K562 (cell line): ENCODE measurements at regions not wholly inside any gene's neighbourhood (a gene's known extent, or its start where the extent isn't known, plus 50 kb on each side); places are given as distances from the start of the nearest gene placed in this dataset.

Experiments used
- ATAC-seq: fragments of 200-7000 bp; cut with Tn5 transposase; 3 replicates; pipeline ENCODE4 v1.9.1; 2020; ENCODE audit warnings: moderate library complexity
- BruUV-seq: library from RNA; stranded (reverse); fragments of 400-500 nt; replicated peaks from 2 replicates; lab custom pipeline; 2021; lab: Mats Ljungman, UMichigan
- CTCF ChIA-PET: fragments of 300-600 bp; formaldehyde crosslinking; extraction: SDS; loops from one replicate; lab custom pipeline; 2021; ENCODE audit warnings: low intra/inter-chr PET ratio; lab: Yijun Ruan, JAX
- POLR2A ChIA-PET: fragments of 300-600, 350-650 bp; sonication (Branson Sonifier 250); formaldehyde crosslinking; extraction: SDS; loops from one replicate; lab custom pipeline; 2021; ENCODE audit warnings: antibody characterized with exemption, inconsistent platforms; lab: Yijun Ruan, JAX
- DNase-seq, 4 experiments: peaks; one replicate each; pipeline versions ENCODE4 v3.0.0 to v3.0.0-alpha.2; 2011 to 2018; ENCODE audit warnings: low spot score in 3 of 4, mixed read lengths in 3 of 4; ENCODE audit errors: extremely low read depth in 1 of 4
- FAIRE-seq: peaks from 2 replicates; lab custom pipeline; 2011; peaks lifted over from hg19 to GRCh38; lab: Jason Lieb, UNC
- H2AFZ ChIP-seq: 2 replicates; pipeline ENCODE4 v1.6.0; 2011; ENCODE audit warnings: low read depth, low read length, control low read depth, inconsistent platforms
- H3K27ac ChIP-seq: fragments of 200-600 bp; 3 replicates; pipeline ENCODE4 v1.8.0; 2011; ENCODE audit warnings: low read depth, mild to moderate bottlenecking, control low read depth, inconsistent platforms, low read length, moderate library complexity, mixed read lengths; ENCODE audit errors: extremely low read depth
- H3K27me3 ChIP-seq, 2 experiments: fragments of 300-600 bp in 1 of 2; 2 replicates in 1 of 2; 3 replicates in 1 of 2; pipeline versions ENCODE4 v1.6.0 to v1.8.0; 2011; ENCODE audit warnings: inconsistent platforms in 2 of 2, low read length in 2 of 2, mild to moderate bottlenecking in 1 of 2, mixed read lengths in 1 of 2, moderate library complexity in 1 of 2; ENCODE audit not compliant: control insufficient read depth in 2 of 2, insufficient read depth in 2 of 2
- H3K36me3 ChIP-seq: fragments of 300-600 bp; 3 replicates; pipeline ENCODE4 v1.8.0; 2011; ENCODE audit warnings: mild to moderate bottlenecking, low read length, inconsistent platforms; ENCODE audit not compliant: control insufficient read depth, insufficient read depth
- H3K4me1 ChIP-seq, 2 experiments: fragments of 200-600 bp in 1 of 2; replicated peaks in 1 of 2; 2 replicates in 1 of 2; 3 replicates in 1 of 2; pipeline versions ENCODE4 v1.5.1 to v1.8.0; 2011; ENCODE audit warnings: inconsistent platforms in 2 of 2, low read length in 2 of 2, mild to moderate bottlenecking in 1 of 2, mixed read lengths in 1 of 2, moderate library complexity in 1 of 2; ENCODE audit not compliant: control insufficient read depth in 2 of 2, insufficient read depth in 2 of 2
- H3K4me2 ChIP-seq: 2 replicates; pipeline ENCODE4 v1.6.1; 2011; ENCODE audit warnings: low read length, control low read depth, inconsistent platforms, mixed read lengths; ENCODE audit not compliant: insufficient read depth
- H3K4me3 ChIP-seq: fragments of 200-600 bp; sonication (generic), shearing (Covaris generic); 2 replicates; pipeline ENCODE4 v1.5.1; 2016; ENCODE audit warnings: control low read depth, inconsistent platforms
- H3K79me2 ChIP-seq: fragments of 200-600 bp; 3 replicates; pipeline ENCODE4 v1.8.0; 2011; ENCODE audit warnings: low read length, inconsistent platforms; ENCODE audit not compliant: control insufficient read depth, insufficient read depth
- H3K9ac ChIP-seq, 2 experiments: 2 replicates each; pipeline versions ENCODE4 v1.6.0 to v1.6.1; 2011; ENCODE audit warnings: low read depth in 2 of 2, low read length in 2 of 2, control low read depth in 1 of 2, inconsistent platforms in 1 of 2, mild to moderate bottlenecking in 1 of 2, mixed read lengths in 1 of 2; ENCODE audit not compliant: insufficient read depth in 1 of 2
- H3K9me1 ChIP-seq: one replicate; pipeline ENCODE4 v1.6.0; 2011; ENCODE audit warnings: inconsistent platforms, mild to moderate bottlenecking, low read length, moderate library complexity; ENCODE audit not compliant: control insufficient read depth, insufficient read depth
- H3K9me3 ChIP-seq: replicated peaks from 2 replicates; pipeline ENCODE4 v1.5.1; 2011; ENCODE audit warnings: low read depth, low read length, inconsistent platforms; ENCODE audit not compliant: control insufficient read depth, insufficient read depth
- H4K20me1 ChIP-seq: replicated peaks from 2 replicates; pipeline ENCODE4 v1.6.1; 2011; ENCODE audit warnings: low read length, inconsistent platforms, mixed read lengths; ENCODE audit not compliant: control insufficient read depth, insufficient read depth
- C11orf30 ChIP-seq: fragments of 450-650 bp; IDR thresholded peaks from 2 replicates; pipeline ENCODE4 v1.6.1; 2016; ENCODE audit warnings: low read depth, mild to moderate bottlenecking
- CREB1 ChIP-seq, 2 experiments: sonication (generic) in 1 of 2; formaldehyde crosslinking in 1 of 2; IDR thresholded peaks; 2 replicates each; pipeline versions ENCODE4 v1.6.1 to v1.8.0; 2012 to 2022; ENCODE audit warnings: inconsistent platforms in 1 of 2, mild to moderate bottlenecking in 1 of 2, missing genetic modification reagents in 1 of 2, moderate library complexity in 1 of 2
- GTF2E2 ChIP-seq: fragments of 200-800 bp; sonication (Bioruptor generic); IDR thresholded peaks from 2 replicates; pipeline ENCODE4 v1.6.1; 2016; ENCODE audit warnings: missing genetic modification characterization, missing compliant biosample characterization
- HLTF ChIP-seq: fragments of 450-650 bp; IDR thresholded peaks from 2 replicates; pipeline ENCODE4 v1.6.1; 2016
- MAFF ChIP-seq: IDR thresholded peaks from 2 replicates; pipeline ENCODE4 v1.6.1; 2012; ENCODE audit warnings: low read length, improper control_type of control experiment
- MAFG ChIP-seq: fragments of 450-650 bp; conservative IDR thresholded peaks from 2 replicates; pipeline ENCODE4 v1.6.1; 2016; ENCODE audit warnings: missing genetic modification characterization, missing compliant biosample characterization
- TOE1 ChIP-seq, 2 experiments: fragments of 450-650 bp in 1 of 2; sonication (generic) in 1 of 2; formaldehyde crosslinking in 1 of 2; IDR thresholded peaks; 2 replicates each; pipeline versions ENCODE4 v1.7.1 to v1.8.0; 2016 to 2022; ENCODE audit warnings: borderline replicate concordance in 2 of 2, mild to moderate bottlenecking in 2 of 2, antibody characterized with exemption in 1 of 2, inconsistent platforms in 1 of 2, low read depth in 1 of 2, missing genetic modification reagents in 1 of 2, moderate library complexity in 1 of 2
- ZNF274 ChIP-seq: IDR thresholded peaks from 2 replicates; pipeline ENCODE4 v1.6.1; 2011; ENCODE audit warnings: low read depth, mild to moderate bottlenecking, low read length, moderate library complexity, borderline replicate concordance
- ZNF316 ChIP-seq: fragments of 450-650 bp; IDR thresholded peaks from 2 replicates; pipeline ENCODE4 v1.6.1; 2016
- WGBS: fragments of 100-300 bp; shearing (Covaris generic); methylation state at CpG from one replicate; pipeline ENCODE4 v1.1.6; 2016; ENCODE audit warnings: low coverage, mixed read lengths; ENCODE audit not compliant: insufficient coverage; ENCODE audit errors: missing lambda C conversion rate; 5-methylcytosine and 5-hydroxymethylcytosine counted together
- in situ Hi-C: fragments of 300-500 bp; cut with MboI; formaldehyde crosslinking; loops from 4 replicates; pipeline ENCODE4 v1.15.0; 2018; ENCODE audit warnings: inconsistent platforms, mixed read lengths
- intact Hi-C: fragments of 100-400 bp; cut with micrococcal nuclease; formaldehyde crosslinking; loops from 2 replicates; pipeline ENCODE4 v1.14.2; 2022

DNA sequence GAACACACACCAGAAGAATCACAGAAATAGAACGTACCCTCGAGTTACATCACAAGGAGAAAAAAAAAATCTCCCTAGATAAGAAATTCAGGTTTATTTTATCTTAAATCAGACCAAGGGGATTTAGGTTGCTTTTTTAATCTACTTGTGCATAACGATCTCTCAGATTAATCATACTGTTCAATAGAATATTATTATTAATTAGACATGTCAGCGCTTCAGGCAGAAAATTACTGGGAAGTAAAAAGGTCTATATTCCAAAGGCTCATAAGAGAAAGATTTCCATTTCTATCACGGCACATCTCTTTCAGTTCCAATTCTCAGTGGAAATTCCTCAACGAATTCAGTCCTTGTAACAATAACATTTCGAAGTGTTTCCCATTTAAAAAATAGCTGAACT, 77.7 kb upstream of the PSMD7 start:
- POLR2A ChIA-PET, result interaction anchor here (0.8 kb wide), 1 partner anchor 14 kb away, joined by 4 read pairs; no protein-coding TSS in a partner anchor
- Histone ChIP-seq H4K20me1 (no peaks in the 10 kb centered on the region), H3K9me1 (no peaks in the 10 kb centered on the region), H3K9ac (no peak overlapping the region), H3K4me1 (no peaks in the 10 kb centered on the region), H2AFZ (no peak overlapping the region), H3K4me3 (no peak overlapping the region), H3K4me2 (no peak overlapping the region), H3K79me2 (no peaks in the 10 kb centered on the region), H3K9me3 (no peaks in the 10 kb centered on the region), H3K27me3 (peaks cover 0 to 4% of the 10 kb centered on the region in 2 experiments; a peak in 3 of 5 replicates), H3K27ac (no peak overlapping the region), H3K36me3 (no peaks in the 10 kb centered on the region)
- ATAC-seq (no peak), DNase-seq (no peak), FAIRE-seq (no peak)
- intact Hi-C loops (no loop called here), in situ Hi-C loops (no loop called here)
- no TSS peak for BruUV-seq
- CTCF ChIA-PET, result no interaction called here
- no peak for TF ChIP-seq CREB1 (IDR thresholded peaks at IDR 0.05)
- TF ChIP-seq CREB1 (CRISPR knock-in tag; IDR thresholded peaks at IDR 0.05), result no peak
- TF ChIP-seq ZNF274, result no peak
- no peak for TF ChIP-seq TOE1 (IDR thresholded peaks at IDR 0.05; ENCODE audit: borderline replicate concordance)
- no peak for TF ChIP-seq TOE1 (CRISPR knock-in tag; IDR thresholded peaks at IDR 0.05; ENCODE audit: borderline replicate concordance, low read depth)
- no peak for TF ChIP-seq GTF2E2 (tag)
- 1% methylated on average over 7 of the region's 7 CpGs for WGBS

GRCh38 chr16:74216319-74216718, 80.3 kb upstream of the PSMD7 start:
- Histone ChIP-seq H3K4me2 (no peak overlapping the region), H3K27ac (no peak overlapping the region), H3K27me3 (peaks cover 0 to 3% of the 10 kb centered on the region in 2 experiments; a peak in 2 of 5 replicates), H3K9me1 (no peaks in the 10 kb centered on the region), H4K20me1 (no peaks in the 10 kb centered on the region), H3K36me3 (no peaks in the 10 kb centered on the region), H2AFZ (no peak overlapping the region), H3K4me1 (no peaks in the 10 kb centered on the region), H3K9me3 (no peaks in the 10 kb centered on the region), H3K9ac (no peak overlapping the region), H3K79me2 (no peaks in the 10 kb centered on the region), H3K4me3 (no peak overlapping the region)
- CTCF ChIA-PET, result no interaction called here
- ATAC-seq, result no peak
- FAIRE-seq, result no peak
- no TSS peak for BruUV-seq
- POLR2A ChIA-PET, result interaction anchor here (0.8 to 1.4 kb wide), 2 partner anchors 10 to 882 kb away, joined by 3 read pairs; no protein-coding TSS in a partner anchor
- DNase-seq, result no peak
- intact Hi-C loops (no loop called here), in situ Hi-C loops (no loop called here)
- WGBS, result 0% methylated on average over 2 of the region's 4 CpGs
- TF ChIP-seq ZNF316 (peak; percentile 48; the same call in 1 of the 2 replicates), MAFG (tag) (0 out of 2 replicates have a peak, but pooled peaks have one; percentile 18), HLTF (no peak), C11orf30 (peak; percentile 44), MAFF (0 out of 2 replicates have a peak, but pooled peaks have one; percentile 6)
